ENCODE measurements at regions not wholly inside any gene's neighbourhood (a gene's known extent, or its start where the extent isn't known, plus 50 kb on each side); places are given as distances from the start of the nearest gene placed in this dataset.
"Not testable (repeated sequence)": the region's sequence is repeated elsewhere in the genome, so short reads cannot be mapped to it uniquely, and the experiment has no call there.

- TF ChIP-seq CTCF (IDR thresholded peaks at IDR 0.05; ENCODE audit: low read depth, low read length), result no peak
- no peak overlapping the region for H3K4me3 ChIP-seq (ENCODE audit: low read depth, low read length)
Observed at GRCh38 chr5:94080390-94080789, 339.0 kb upstream of the POU5F2 start.

- no peak overlapping the region for H3K4me3 ChIP-seq (ENCODE audit: low read depth, low read length)
- no peak for TF ChIP-seq CTCF (IDR thresholded peaks at IDR 0.05; ENCODE audit: low read depth, low read length)
Observed at GRCh38 chr5:94072116-94072515, 330.7 kb upstream of the POU5F2 start.

GRCh38 chr5:94066437-94067207 is 325.2 kb upstream of the POU5F2 start:
- no peak for TF ChIP-seq CTCF (IDR thresholded peaks at IDR 0.05; ENCODE audit: low read depth, low read length)
- H3K4me3 ChIP-seq (ENCODE audit: low read depth, low read length), result no peak overlapping the region

- TF ChIP-seq CTCF (IDR thresholded peaks at IDR 0.05; ENCODE audit: low read depth, low read length), result no peak
- no peak overlapping the region for H3K4me3 ChIP-seq (ENCODE audit: low read depth, low read length)
Observed at GRCh38 chr5:94064025-94064424, 322.6 kb upstream of the POU5F2 start.

GRCh38 chr5:94057655-94058054 is 316.3 kb upstream of the POU5F2 start:
- no peak for TF ChIP-seq CTCF (IDR thresholded peaks at IDR 0.05; ENCODE audit: low read depth, low read length)
- no peak overlapping the region for H3K4me3 ChIP-seq (ENCODE audit: low read depth, low read length)

GRCh38 chr5:94057217-94057616 is 315.8 kb upstream of the POU5F2 start:
- no peak overlapping the region for H3K4me3 ChIP-seq (ENCODE audit: low read depth, low read length)

GRCh38 chr5:94049307-94049922 is 308.0 kb upstream of the POU5F2 start:
- H3K4me3 ChIP-seq (ENCODE audit: low read depth, low read length), result not testable (repeated sequence)

More at GRCh38 chr5:94057217-94057616, 315.8 kb upstream of the POU5F2 start:
- TF ChIP-seq CTCF (IDR thresholded peaks at IDR 0.05; ENCODE audit: low read depth, low read length), result no peak
